ENCODE measurements at regions not wholly inside any gene's neighbourhood (a gene's known extent, or its start where the extent isn't known, plus 50 kb on each side); places are given as distances from the start of the nearest gene placed in this dataset.
"Not testable (repeated sequence)": the region's sequence is repeated elsewhere in the genome, so short reads cannot be mapped to it uniquely, and the experiment has no call there.

DNA sequence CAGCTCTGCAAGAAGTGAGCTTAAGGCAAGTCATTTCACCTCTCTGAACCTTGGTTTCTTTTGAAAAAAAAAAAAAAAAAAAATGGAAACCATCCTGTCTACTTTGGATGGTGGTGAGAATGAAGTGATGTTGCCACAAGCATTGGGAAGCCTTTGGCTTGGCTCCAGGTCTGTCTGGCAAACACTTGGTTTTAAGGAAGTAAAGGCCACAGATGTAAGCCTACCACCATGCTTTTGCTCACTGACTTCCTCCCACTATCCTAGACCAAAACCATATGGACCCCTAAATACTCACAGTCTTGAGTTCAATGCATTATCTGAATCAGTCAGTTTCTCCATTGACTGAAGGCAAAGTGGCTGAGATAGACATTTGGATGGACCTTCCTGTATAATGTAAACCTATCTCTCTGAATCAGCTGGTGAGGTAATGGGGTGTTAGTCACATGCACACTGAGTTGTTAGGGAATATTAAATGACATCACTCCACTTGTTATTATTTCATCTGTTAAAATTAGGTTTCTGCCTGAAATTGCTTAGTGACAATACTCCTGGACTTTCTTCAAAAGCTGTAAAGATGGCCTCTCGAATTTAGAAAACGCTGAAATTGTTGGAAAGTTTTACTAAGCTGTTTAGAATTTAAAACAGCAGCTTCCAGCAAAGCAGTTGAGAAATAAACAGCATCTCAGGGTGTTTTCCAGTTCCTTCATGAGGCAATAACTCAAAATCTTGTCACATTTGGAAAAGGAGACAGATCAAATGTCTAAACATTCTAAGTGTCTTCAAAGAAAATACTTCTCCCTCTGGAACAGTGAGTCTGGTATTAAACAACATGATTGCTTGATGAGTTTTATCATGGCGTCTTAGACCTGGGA lies 833.5 kb downstream of the DHX35 start:
- no peak for DNase-seq

DNA sequence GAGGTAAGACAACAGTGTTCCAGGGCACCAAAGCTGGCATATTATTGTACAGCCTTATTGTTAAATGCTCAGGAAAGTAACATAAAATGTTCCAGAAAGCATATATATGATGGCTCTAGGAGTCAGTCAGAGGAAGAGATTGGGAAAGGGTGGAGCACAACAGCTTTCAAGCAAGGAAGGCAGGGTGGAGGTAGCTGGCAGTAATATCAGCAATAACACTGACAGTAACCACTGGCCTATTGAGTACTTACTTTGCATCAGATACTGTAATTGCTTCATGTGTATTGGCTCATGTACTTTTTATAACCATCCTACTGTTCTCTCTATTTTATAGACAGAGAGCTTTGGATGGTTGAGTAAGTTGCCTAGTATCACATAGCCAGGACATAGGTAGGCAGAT lies 830.2 kb downstream of the DHX35 start:
- DNase-seq = no peak

DNA sequence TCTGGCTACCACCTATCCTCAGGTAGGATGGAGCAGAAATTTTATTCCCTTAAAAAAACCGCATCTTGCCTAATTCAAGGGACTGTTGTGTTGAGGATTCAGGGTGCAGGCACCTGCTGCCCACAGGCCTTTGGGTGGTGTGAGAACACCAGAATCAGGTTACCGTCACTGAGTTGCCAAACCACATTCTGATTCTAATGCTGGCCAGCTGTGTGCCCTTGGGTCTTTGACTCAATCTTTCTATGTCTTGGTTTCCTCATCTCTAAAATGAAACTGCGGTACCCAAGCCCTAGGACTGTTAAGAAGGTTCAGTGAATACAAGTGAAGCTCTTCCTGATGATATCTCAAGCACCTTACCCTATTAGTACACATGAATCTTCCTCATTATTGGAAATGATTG lies 827.3 kb downstream of the DHX35 start:
- no peak for DNase-seq

DNA sequence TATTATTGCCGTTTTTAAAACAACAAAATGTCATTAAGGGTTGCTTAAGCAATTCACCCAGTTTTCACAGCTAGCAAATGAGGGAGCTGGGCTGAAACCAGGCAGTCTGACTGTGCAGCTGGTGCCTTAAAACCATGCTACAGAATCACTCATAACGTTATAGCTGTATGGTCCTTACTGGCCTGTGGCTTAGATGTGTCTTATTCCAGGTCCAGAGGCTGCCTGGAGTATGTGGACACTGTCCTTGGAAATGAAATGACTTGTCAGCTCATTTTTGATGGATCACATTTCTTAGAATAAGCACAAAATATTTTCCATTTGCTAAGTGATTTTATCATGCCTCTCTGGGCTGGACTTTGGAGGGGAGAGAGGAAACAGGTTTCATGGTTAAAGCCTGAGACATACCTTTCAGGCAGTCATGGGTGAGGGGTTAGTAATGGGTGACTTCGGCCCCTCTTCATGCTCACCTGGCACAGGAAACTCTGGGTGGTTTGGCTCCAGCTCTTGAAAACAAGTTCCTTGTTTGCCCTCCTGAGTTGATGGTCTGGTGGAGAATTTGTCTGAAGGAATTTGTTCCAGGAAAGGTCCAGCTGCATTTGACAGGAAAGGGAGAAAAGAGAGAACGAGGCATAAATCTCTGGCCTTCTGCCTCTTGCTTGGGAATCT lies 823.2 kb downstream of the DHX35 start:
- DNase-seq = no peak

DNA sequence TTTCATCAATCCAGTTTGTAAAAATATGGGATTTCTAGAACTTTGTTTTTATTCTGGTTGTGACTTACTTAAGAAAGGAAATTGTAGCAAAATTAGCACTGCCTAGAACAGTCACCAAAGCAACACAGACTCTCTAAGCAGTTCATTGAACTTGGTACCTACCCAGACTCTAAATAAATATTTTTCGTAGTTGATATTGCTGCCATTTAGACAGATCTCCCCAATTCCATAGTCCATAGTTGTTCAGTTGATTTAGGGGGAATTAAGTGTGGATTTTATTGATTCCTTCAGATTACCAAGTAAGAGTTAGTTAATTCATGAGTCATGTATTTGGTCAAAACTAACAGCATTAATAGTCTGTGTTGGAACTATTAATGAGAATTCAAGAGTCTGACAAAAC lies 822.5 kb downstream of the DHX35 start:
- no peak for DNase-seq

DNA sequence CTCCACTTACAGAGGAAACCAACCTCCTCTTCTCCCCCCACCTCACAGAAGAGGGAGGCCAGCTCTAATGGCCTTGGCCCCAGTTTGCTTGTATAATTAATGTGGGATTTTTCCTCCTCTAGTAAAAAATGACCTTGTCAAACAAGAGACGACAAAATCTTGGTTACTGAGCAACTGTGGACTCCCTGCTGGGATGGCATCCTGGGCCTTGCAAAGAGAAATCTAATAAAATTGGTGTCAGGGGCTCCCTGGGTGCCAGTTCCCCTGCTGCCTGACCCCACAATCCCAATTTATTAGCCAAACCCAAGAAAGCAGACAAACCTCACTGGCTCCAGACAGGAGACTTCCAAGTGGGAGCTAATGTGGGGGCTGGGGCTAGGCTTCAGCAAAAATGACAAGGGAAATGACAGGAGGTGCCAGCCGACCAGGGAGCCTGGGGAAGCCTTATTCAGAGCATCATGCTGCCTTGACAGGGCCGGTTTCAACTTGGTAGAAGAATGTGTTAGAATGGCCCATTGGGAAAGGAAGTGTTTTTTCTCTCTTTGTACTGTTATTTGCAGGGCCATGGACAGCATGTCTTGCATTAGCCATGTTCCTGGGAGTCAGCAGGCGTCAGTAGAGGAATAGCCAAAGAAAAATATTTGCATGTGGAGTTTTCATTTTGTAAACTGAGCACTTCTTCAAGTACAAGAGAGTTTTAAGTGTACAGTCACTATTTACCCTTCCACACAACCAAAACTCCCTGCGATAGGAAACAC lies 816.9 kb downstream of the DHX35 start:
- no peak for DNase-seq

DNA sequence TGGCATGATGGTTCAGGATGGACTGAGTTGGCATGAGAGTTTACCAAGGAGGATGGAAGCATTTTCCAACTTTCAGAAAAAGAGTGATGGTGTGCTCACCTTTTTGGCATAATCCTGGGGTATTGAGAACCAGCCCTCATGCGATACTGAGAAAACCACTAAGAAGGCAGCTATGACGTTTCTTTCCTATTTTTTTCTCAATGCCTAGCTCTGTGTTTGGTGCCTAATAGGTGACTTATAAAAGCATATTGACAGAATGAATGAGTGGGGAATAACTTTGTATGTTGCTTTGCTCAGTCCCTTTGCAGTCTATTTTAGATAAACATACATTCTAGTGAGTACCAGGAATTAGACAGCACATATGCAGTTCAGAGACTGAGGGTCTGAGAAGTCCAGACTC lies 816.3 kb downstream of the DHX35 start:
- no peak for DNase-seq

DNA sequence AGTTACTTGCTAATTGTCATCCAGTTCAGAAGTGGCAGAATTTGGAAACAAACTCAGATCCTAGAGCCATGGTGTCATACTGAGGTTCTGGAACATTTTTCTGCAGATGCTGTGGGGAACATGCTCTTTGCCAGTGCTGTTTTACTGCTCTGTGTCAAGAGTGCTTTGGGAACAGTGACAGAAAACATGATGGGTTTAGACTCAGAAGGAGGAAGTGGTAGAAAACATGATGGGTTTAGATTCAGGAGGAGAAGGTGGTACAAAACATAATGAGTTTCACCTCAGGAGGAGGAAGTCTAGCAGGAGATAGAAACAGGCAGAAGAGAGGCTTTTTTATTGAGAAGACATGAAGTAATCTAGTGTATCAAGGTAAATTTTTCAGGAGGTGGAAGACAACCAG lies 815.5 kb downstream of the DHX35 start:
- no peak for DNase-seq

DNA sequence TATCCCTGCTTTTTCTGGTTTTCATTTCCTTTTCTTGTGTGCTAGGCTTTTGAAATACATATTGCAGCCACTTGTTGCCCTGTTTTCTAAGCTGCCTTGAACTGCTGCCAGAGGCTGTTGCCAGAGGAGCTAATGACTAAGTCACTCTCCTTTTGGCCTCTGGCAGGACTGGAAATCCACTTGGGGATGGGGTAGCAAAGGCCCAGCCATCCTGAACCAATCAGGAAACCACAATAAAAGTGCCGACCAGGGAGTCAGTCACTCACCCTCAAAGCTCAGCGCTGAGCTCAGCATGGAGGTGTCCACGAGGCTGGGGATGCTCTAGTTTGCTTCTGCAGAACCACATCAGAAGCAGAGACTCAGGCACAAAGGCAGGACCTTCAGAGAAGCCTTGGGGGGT lies 813.0 kb downstream of the DHX35 start:
- DNase-seq = no peak

DNA sequence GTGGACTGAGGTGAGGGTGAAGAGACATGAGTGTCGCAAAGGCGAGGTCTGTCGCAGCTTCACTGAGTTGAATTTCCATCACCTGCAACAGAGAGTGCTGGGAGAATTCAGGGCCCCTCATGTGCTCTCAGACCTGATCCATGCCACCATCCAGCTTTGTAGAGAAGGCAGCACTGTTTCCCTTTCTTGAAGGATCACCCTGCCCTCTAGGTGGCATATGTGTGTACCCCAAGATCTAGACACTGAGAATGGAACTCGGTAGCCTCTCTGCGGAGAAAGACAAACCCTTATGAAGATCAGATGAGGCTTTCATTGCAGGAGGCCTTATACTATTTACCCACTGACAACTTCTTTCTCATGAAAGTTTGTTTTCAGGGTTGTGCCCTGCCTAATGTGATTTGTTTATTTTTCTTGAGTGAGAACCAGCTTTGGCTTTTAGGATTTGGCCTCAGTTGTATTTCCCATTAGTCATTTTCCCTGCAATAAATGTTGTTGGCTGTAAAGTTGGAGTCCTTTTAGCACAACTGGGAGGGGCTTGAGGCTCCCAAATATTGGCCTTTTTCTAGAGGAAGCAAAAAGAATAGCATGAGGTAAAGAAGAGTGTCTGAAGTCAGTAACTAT lies 811.3 kb downstream of the DHX35 start:
- no peak for DNase-seq

DNA sequence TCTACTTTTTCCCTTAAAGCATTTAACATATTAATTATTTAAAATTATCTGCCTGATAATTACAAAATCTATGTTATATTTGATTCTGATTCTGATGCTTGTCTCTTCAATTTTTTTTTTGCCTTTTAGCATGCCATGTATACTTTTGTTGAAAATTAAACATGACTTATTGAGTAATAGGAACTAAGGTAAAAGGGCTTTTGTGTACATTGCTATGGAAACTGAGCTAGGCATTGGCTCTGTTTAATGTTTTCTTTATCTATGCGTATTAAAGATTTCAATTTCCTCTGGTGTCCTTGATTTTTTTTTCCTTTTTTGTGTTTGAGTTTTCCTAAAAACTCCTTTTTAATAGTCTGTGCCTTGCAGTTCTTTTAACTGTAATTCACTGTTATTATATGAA lies 805.2 kb downstream of the DHX35 start:
- no peak for DNase-seq

DNA sequence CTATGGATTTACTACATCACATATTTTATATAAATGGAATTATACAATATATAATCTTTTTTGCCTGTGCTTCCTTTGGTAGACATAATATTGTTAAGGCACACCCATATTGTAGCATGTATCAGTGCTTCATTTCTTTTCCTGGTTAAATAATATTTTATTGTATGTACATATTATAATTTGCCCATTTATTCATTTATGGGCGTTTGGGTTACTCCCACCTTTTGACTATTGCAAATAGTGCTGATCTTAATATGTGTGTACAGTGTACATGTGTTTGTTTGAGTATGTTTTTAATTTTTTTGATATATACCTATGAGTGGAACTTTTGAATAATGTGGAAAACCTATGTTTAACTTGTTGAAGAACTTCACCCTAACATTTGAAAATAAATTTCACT lies 804.2 kb downstream of the DHX35 start:
- DNase-seq = no peak

DNA sequence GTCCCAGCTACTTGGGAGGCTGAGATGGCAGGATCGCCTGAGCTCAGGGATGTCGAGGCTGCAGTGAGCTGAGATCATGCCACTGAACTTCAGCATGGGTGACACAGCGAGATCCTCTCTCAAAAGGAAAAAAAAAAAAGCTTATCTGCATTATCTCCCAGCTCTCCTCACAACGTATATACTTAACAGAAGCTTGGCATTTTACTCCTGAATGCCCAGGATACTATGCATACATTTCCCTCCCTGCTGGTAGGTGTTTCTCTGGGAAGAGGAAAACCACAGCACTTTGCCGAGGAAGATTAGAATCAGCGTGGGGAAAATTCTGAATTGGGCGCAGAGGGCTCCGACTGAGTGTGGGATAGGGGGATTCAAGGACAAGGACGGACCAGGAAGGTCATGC lies 800.6 kb downstream of the DHX35 start:
- no peak for DNase-seq

DNA sequence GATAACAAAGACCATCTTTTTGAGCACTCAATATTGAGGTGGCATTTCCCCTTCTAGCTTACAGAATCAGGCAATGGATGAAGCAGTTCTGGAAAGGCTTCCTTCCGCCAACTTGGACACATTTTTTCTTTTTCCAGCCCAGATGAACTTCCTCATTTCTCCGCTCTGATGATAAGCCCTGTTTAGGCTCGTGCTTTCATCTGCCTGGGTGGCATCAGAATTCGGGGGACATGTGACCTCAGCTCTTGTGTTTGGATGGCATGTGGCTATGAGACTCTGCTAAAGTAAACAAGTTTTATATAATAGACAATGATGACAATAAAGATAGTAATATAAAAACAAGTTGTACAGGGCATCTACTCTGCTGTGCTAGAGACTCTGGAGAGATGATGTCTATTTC lies 796.7 kb downstream of the DHX35 start:
- DNase-seq = no peak

DNA sequence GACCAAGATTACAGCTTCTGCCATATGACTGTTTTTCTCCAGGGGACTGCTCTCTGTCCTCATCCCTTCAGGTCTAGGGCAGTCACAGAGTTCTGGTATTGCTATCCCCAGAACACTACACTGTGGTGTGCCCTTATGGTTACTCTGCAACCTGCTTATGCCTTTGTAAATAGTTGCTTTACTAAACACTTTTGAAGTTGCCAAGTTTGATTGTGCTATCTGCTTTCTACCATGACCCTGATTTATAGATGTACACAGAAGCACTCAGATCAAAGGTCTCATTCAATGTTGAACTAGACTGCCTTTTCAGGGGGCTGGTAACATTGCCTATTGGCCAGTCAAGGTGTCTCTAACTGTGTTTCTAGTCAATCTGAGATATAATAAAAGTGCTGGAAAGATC lies 794.7 kb downstream of the DHX35 start:
- no peak for DNase-seq

DNA sequence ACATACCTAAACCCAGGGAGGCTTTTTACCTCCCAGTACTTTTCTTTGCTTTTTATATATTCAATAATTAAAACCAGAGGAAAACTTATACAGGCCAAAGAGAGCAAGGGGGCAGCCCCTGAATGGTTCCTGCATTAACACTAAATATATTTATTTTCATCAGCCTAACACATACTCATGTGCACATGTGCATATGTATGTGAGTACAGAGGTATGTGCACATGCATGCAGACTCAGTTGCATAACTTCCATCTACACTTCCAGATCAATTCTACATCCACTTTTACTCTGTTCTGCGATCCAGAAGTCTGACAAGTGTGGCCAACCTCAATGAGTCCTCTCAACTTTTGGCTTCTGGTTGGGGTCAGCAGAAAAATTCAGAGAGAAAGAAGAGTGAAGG lies 794.2 kb downstream of the DHX35 start:
- no peak for DNase-seq

DNA sequence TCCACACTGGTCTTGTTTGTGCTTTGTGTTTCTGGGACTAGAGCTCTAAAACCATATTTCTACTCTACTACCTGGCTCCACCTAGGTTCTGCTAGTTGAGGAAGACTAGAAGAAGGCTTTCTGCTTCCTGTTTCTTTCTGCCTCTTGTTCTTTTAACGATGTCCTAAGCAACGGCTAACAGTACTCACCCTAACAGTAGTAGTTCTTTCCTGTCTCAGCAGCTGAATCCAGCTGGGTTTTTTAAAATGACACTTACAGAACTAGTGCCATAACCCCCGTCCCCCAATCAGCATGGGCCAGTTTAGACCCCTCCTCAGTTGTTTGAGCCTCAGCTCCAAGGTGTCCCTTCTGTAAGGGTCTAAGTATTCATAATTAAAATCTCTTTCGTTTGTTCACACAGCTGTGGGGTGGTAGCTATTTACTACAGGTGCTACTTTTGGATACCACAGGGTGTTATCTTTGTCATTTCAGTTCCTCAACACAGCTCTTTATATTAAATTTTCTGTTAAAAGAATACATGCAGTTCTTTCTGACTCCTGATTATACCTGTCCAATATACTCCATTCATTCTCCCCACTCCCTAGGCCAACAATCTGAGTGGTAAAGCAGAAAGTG lies 790.2 kb downstream of the DHX35 start:
- no peak for DNase-seq

DNA sequence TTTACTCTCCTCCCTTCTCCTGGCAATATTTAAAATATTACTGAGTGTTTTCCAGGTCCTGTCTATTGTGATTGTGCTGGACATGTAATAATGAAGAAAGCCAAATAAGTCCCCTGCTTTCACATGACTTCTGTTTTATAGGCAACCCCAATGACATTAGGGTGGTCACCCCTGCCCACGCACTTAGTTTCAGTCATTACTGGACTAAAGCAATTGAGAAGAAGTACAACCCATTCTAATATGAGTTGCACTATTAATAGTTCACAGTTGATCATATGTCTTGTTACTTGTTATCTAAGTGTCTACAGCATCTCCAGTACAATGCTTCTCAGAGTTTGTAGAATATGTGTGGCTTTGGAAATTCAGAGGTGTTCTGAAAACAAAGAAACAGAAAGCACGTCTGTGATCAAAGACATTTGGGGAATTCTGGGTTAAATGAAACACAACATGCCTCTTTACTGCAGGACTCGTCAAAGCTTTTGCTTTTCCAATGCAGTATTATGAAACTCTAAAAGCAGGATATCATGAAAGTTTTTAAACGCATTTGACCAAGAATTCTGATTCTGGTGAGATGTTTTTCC lies 789.5 kb downstream of the DHX35 start:
- no peak for DNase-seq

DNA sequence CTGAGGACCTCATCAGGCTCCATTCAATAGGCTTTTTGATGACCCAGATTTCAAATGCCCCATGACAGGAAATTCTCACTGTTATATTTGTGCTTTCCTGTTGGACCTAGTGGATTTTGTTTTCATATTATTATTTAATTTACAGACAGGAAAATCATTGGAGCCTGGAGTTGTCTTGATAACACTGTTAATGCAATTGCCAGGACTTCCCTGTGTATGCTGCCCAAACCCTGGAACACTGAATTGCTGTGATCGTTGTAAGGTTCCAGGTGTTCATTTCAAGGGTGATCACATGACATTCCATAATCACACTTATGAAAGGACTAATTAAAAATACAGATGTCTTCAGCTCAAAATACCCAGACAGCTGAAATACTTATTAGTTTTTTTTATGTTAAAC lies 783.2 kb downstream of the DHX35 start:
- DNase-seq = no peak

DNA sequence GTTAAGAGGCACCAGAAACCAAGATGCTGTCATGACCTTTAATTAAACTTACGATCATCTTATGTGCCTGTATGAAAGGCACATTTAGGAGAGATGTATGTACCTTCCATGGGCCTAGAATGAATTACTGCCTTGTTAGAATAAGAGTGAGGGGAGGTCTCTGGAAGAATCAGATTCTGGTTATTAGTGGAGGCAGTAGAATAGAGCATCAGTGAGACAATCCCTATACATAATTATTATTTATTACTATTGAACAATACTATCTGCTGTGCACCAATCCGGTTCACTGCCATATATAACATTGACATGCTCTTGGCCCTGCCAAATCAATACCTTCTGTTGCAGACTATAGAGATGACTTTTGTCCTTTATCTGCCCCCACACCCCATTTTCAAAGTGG lies 776.5 kb downstream of the DHX35 start:
- no peak for DNase-seq

DNA sequence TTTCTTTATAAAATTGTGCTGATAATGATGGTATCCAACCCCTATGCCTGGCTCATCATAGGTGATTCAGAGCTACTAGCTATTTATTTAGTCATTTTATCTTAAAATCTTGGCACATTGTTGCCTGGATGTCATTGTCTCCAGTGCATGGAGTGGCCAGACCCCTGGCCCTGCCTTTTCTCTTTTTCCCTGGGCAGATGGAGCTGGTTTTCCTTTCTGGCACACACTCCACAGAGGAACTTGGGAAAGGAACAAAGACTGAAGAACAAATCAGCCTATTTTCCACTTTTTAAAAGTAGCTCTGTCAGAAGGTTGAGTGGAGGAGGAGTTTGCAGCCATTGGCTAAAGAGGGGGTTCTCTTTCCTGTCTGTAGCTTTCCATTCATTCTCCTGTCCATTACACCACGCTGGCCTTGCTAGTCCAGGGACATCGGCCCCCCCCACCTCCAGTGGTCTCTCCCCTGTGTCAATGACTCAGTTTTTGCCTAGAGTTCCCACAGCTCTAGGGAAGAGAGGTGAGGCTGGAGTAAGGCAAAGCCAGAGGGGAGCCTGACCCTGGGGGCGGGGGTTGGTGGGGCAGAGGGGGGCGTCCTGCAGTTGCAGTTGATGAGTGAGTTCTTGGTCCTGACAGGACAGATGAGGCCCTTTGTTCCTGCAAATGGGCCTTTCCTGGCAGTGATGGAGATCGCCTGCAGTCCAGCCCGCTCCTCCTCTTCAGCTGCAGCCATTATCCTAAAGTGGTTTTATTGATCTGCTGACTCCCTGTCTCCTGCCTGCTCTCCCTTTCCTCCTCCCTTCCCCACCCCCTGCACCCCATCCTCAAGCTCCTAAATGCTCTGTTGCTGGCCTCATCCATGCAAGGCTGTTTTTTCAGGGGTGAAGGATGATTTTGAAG lies 774.5 kb downstream of the DHX35 start:
- no peak for DNase-seq

DNA sequence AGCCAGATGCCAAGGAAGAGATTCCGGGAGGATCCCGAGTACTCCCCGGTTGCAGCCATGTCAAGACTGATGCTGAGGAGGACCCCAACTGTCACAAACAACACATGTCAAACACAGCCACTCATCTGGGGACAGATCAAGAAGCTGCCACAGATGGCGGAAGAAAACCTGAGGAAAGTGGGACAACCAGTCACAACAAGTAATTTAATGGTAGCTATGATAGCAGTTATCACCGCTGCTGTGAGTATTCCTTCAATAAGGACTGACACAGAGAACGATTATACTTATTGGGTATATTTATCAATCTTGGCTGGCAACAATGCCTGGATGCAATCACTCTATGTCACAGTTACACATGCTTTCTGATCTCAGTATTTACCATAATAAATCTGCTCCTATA lies 763.4 kb downstream of the DHX35 start:
- DNase-seq = not testable (repeated sequence)
